ENCODE measurements at regions not wholly inside any gene's neighbourhood (a gene's known extent, or its start where the extent isn't known, plus 50 kb on each side); places are given as distances from the start of the nearest gene placed in this dataset.

DNA sequence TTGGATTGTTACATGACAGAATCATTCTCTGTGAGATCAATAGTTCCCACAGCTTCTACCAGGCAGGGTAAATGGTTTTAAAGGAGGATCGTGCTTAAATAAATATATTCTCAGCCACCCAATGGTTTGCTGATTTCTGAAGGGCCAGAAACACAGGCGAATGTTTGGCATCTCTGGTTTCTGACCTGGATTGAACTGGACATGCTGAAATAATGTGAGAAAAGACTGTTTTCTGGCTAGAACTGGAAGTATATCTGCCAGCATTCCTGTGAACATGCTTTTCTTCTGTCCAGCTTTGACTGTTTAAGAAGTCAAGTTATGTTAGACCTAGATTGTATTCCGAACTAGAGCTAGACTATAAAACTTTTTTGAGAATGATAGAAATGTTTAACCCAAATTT is 77.1 kb upstream of the COL3A1 start:
- TF ChIP-seq, protein P1, sequence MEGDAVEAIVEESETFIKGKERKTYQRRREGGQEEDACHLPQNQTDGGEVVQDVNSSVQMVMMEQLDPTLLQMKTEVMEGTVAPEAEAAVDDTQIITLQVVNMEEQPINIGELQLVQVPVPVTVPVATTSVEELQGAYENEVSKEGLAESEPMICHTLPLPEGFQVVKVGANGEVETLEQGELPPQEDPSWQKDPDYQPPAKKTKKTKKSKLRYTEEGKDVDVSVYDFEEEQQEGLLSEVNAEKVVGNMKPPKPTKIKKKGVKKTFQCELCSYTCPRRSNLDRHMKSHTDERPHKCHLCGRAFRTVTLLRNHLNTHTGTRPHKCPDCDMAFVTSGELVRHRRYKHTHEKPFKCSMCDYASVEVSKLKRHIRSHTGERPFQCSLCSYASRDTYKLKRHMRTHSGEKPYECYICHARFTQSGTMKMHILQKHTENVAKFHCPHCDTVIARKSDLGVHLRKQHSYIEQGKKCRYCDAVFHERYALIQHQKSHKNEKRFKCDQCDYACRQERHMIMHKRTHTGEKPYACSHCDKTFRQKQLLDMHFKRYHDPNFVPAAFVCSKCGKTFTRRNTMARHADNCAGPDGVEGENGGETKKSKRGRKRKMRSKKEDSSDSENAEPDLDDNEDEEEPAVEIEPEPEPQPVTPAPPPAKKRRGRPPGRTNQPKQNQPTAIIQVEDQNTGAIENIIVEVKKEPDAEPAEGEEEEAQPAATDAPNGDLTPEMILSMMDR (conservative IDR thresholded peaks at IDR 0.05 in 1 of 2, IDR thresholded peaks at IDR 0.05 in 1 of 2; ENCODE audit: low read depth in 1 of 2, low read length in 2 of 2), result no peak
- no peak for TF ChIP-seq EZH2 (IDR thresholded peaks at IDR 0.05; ENCODE audit: low read length, missing control alignments)
